Esophagus muscularis mucosa (tissue), 4 donors: ENCODE measurements at regions not wholly inside any gene's neighbourhood (a gene's known extent, or its start where the extent isn't known, plus 50 kb on each side); places are given as distances from the start of the nearest gene placed in this dataset.

Experiments
- DNase-seq: peaks from one replicate; pipeline ENCODE4 v3.0.0-alpha.2; 2017; ENCODE audit errors: extremely low spot score
- H3K27ac ChIP-seq, 4 donors: fragments of 200-600 bp; sonication (generic); replicated peaks in 1 of 4; 1 replicate in 3 of 4; 2 replicates in 1 of 4; pipeline ENCODE4 v1.5.1; 2016 to 2019; ENCODE audit warnings: mild to moderate bottlenecking in 1 of 4
- H3K27me3 ChIP-seq, 4 donors: fragments of 200-600 bp; sonication (generic); one replicate each; pipeline versions ENCODE4 v1.5.1 to v1.6.0; 2016 to 2019
- H3K36me3 ChIP-seq, 4 donors: fragments of 200-600 bp; sonication (generic); one replicate each; pipeline ENCODE4 v1.5.1; 2016 to 2019
- H3K4me1 ChIP-seq, 4 donors: fragments of 200-600 bp; sonication (generic); one replicate each; pipeline ENCODE4 v1.5.1; 2016 to 2019
- H3K4me3 ChIP-seq, 4 donors: fragments of 200-600 bp; sonication (generic); 1 replicate in 2 of 4; 2 replicates in 2 of 4; pipeline ENCODE4 v1.5.1; 2016 to 2019; ENCODE audit warnings: mild to moderate bottlenecking in 4 of 4, moderate library complexity in 1 of 4
- H3K9me3 ChIP-seq, 4 donors: fragments of 200-600 bp; sonication (generic); 1 replicate in 3 of 4; 2 replicates in 1 of 4; pipeline ENCODE4 v1.5.1; 2016 to 2019
- CTCF ChIP-seq, 3 experiments: fragments of 200-600 bp in 2 of 3; fragments of 450-650 bp in 1 of 3; sonication (generic) in 2 of 3; IDR thresholded peaks; one replicate each; pipeline ENCODE4 v1.5.1; 2017 to 2019; ENCODE audit warnings: antibody characterized with exemption in 3 of 3, mild to moderate bottlenecking in 2 of 3, moderate library complexity in 1 of 3
- EP300 ChIP-seq: sonication (generic); formaldehyde crosslinking; IDR thresholded peaks from one replicate; pipeline ENCODE4 v1.6.1; 2017; ENCODE audit warnings: antibody characterized with exemption
- POLR2A ChIP-seq: fragments of 450-650 bp; IDR thresholded peaks from one replicate; pipeline ENCODE4 v1.6.1; 2017; ENCODE audit warnings: antibody characterized with exemption, moderate library complexity, mild to moderate bottlenecking, low read depth
- POLR2AphosphoS5 ChIP-seq, 2 donors: sonication (generic); formaldehyde crosslinking; IDR thresholded peaks; one replicate each; pipeline ENCODE4 v1.6.1; 2017; ENCODE audit warnings: antibody characterized with exemption in 2 of 2
- WGBS: methylation state at CpG from one replicate; pipeline ENCODE4 v1.1.5; 2018; 5-methylcytosine and 5-hydroxymethylcytosine counted together
- intact Hi-C: fragments of 100-400 bp; cut with DNase I; formaldehyde crosslinking; loops from one replicate; pipeline ENCODE4 v1.15.1; 2023

GRCh38 chr2:166610913-166611305 lies 116.9 kb upstream of the SCN7A start:
- intact Hi-C loops: no loop called here
- no peaks in the 10 kb centered on the region for H3K36me3 ChIP-seq
- TF ChIP-seq POLR2A (no peak), POLR2AphosphoS5 (IDR thresholded peaks at IDR 0.05) (no peak), EP300 (no peak), CTCF (IDR thresholded peaks at IDR 0.05) (no peak)
- H3K4me3 ChIP-seq: no peak overlapping the region
- no peak for DNase-seq
- no peaks in the 10 kb centered on the region for H3K4me1 ChIP-seq
- WGBS: 75% methylated on average over 5 of the region's 5 CpGs
- H3K27me3 ChIP-seq: peaks cover 0 to 3% (median 0%) of the 10 kb centered on the region in 4 donors
- H3K9me3 ChIP-seq: peaks cover 0 to 2% (median 0%) of the 10 kb centered on the region in 4 donors
- H3K27ac ChIP-seq: no peak overlapping the region

- H3K27ac ChIP-seq: no peak overlapping the region
- H3K4me1 ChIP-seq: no peaks in the 10 kb centered on the region
- WGBS: 50% methylated on average over 27 of the region's 28 CpGs
- no peak for TF ChIP-seq POLR2A
- TF ChIP-seq EP300: no peak
- TF ChIP-seq POLR2AphosphoS5 (IDR thresholded peaks at IDR 0.05): no peak
- TF ChIP-seq CTCF (IDR thresholded peaks at IDR 0.05): no peak
- no peak for DNase-seq
- H3K27me3 ChIP-seq: peaks cover 0 to 3% (median 0%) of the 10 kb centered on the region in 4 donors
- no peak overlapping the region for H3K4me3 ChIP-seq
- no peaks in the 10 kb centered on the region for H3K9me3 ChIP-seq
- no peaks in the 10 kb centered on the region for H3K36me3 ChIP-seq
- intact Hi-C loops: no loop called here
Observed at GRCh38 chr2:166610180-166610912, 116.3 kb upstream of the SCN7A start.

- TF ChIP-seq CTCF (IDR thresholded peaks at IDR 0.05) (no peak), POLR2A (no peak), EP300 (no peak), POLR2AphosphoS5 (IDR thresholded peaks at IDR 0.05) (no peak)
- intact Hi-C loops: no loop called here
- H3K27ac ChIP-seq: no peak overlapping the region
- peaks cover 0 to 3% (median 0%) of the 10 kb centered on the region in 4 donors for H3K27me3 ChIP-seq
- no peaks in the 10 kb centered on the region for H3K4me1 ChIP-seq
- DNase-seq: no peak
- WGBS: 87% methylated on average over 22 of the region's 24 CpGs
- H3K4me3 ChIP-seq: no peak overlapping the region
- H3K9me3 ChIP-seq: no peaks in the 10 kb centered on the region
- H3K36me3 ChIP-seq: no peaks in the 10 kb centered on the region
Observed at GRCh38 chr2:166609183-166609959, 115.3 kb upstream of the SCN7A start.

- Histone ChIP-seq H3K36me3 (no peaks in the 10 kb centered on the region), H3K9me3 (no peaks in the 10 kb centered on the region), H3K4me3 (no peak overlapping the region), H3K4me1 (no peaks in the 10 kb centered on the region), H3K27me3 (peaks cover 0 to 3% (median 0%) of the 10 kb centered on the region in 4 donors), H3K27ac (no peak overlapping the region)
- intact Hi-C loops: no loop called here
- WGBS: 88% methylated on average over 2 of the region's 2 CpGs
- TF ChIP-seq POLR2A: no peak
- TF ChIP-seq POLR2AphosphoS5 (IDR thresholded peaks at IDR 0.05): no peak
- TF ChIP-seq CTCF (IDR thresholded peaks at IDR 0.05): no peak
- TF ChIP-seq EP300: no peak
- DNase-seq: no peak
Observed at GRCh38 chr2:166607880-166608279, 113.8 kb upstream of the SCN7A start.
